ENCODE measurements at regions not wholly inside any gene's neighbourhood (a gene's known extent, or its start where the extent isn't known, plus 50 kb on each side); places are given as distances from the start of the nearest gene placed in this dataset.
"Not testable (repeated sequence)": the region's sequence is repeated elsewhere in the genome, so short reads cannot be mapped to it uniquely, and the experiment has no call there.

DNA sequence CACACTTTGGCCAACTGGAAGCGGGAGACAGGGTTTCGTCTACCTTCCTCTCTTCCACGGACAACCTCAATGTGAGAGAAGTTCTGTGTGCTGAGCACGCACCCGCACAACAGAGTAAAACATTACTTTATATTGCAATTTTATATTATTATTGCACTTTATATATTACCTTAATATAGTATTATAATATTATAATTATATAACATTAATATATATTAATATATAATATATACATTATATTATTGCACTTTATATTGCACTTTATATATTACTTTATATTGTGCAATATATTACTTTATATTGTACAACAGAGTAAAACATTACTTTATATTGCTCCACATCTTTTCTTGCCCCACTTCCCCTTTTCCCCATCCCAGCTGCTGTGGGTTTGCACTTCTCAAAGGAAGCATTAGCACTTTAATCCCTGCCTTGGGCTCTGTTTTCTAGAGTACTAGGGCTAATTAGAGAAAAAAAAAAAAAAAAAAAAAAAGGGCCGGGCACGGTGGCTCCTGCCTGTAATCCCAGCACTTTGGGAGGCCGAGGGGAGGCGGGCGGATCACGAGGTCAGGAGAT lies 76.4 kb upstream of the SLC4A7 start:
- in situ Hi-C loops (cut with HindIII; ENCODE audit: low sequenced_read_pairs), result no loop called here

DNA sequence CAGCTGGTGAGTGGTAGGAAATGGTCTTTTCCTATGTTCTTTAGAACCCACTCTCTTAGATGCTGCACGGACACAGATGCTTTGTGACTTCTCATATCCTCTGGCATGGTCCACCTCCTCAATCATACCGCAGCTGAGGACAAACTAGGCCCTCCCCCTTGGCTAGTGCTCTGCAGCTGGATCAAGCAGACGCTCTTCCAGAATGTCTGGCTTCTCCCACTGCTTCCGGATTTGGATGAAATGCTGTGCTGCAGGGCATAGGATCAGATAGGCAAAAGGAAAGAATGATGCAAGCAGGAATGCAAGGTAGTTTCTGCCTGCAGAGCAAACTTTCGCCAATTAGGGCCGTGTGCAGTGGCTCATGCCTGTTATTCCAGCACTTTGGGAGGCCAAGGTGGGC lies 75.7 kb upstream of the SLC4A7 start:
- in situ Hi-C loops (cut with HindIII; ENCODE audit: low sequenced_read_pairs), result loop anchor here (5.0 kb wide), 2 partner anchors 32 to 92 kb away; no protein-coding TSS in a partner anchor

DNA sequence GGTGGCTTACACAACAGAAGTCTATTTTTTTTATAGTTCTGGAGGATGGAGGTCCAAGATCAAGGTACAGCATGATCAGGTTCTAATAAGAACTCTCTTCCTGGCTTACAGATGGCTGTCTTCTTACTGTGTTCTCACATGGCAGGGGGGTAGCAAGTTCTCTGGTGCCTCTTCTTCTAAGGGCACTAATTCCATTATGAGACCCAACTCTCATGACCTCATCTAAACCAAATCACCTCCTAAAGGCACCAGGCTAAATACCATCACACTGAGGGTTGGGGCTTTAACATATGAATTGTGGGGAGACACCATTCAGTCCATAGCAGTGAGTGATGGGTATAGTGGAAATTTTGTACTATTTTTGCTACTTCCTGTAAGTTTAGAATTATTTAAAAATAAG lies 75.2 kb upstream of the SLC4A7 start:
- in situ Hi-C loops (cut with HindIII; ENCODE audit: low sequenced_read_pairs), result loop anchor here (5.0 kb wide), 2 partner anchors 33 to 93 kb away; no protein-coding TSS in a partner anchor

DNA sequence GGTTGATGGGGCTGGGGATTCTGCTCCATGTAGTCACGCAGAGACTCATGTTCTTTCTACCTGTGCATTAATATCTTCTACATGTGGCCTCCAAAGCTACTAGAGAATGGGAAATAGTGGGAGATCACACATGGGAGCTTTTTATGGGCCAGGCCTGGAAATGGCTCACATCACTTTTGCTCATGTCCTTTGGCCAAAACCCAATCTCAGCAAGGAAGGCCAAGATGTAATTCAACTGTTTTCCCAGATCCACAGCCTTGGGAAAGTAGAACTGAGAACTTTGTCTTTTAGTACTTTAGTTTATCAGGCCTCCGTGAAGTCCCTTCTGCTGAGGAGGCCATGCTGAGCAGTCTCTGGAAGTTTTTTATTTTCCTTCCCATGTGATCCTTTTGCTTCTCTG lies 73.2 kb upstream of the SLC4A7 start:
- in situ Hi-C loops (cut with HindIII; ENCODE audit: low sequenced_read_pairs), result loop anchor here (5.0 kb wide), 2 partner anchors 35 to 95 kb away; no protein-coding TSS in a partner anchor

DNA sequence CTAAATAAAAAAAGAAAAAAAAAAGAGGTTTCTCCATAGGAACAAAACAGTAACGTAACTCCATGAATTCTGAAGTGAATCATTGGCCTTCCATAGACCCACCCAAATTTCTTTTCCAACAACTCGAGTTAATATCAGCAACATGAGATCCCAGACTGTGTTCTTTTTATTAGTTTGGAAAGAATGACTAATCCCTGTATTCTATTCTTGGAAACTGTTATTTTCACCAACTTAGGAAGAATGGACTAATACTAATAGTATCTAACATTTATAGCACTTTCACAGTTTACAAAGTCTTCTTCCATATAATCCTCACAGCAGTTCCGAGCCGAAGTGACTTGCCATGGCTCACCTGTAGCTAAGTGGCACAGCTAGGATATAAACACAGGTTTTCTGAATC lies 72.7 kb upstream of the SLC4A7 start:
- in situ Hi-C loops (cut with HindIII; ENCODE audit: low sequenced_read_pairs), result loop anchor here (5.0 kb wide), 2 partner anchors 35 to 95 kb away; no protein-coding TSS in a partner anchor

DNA sequence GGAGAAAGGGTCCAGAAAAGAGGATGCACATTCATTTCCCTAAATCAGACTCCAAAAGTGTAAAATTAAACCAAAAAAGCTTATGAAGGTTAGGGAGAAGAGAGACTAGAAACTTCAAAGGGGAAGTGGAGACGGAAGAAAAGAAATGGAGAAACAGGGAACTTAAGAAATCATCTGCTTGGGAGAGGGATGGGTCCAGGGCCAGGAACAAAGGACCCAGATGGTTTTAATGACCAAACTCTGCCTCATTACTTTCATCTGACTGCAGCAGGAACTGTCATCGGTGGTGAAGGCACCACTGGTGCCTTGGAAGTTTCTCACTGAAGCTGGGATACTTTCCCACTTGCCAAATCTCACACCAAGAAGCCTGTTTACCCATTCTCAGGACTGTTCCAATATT lies 70.5 kb upstream of the SLC4A7 start:
- in situ Hi-C loops (cut with HindIII; ENCODE audit: low sequenced_read_pairs), result loop anchor here (5.0 kb wide), 2 partner anchors 38 to 98 kb away; no protein-coding TSS in a partner anchor

DNA sequence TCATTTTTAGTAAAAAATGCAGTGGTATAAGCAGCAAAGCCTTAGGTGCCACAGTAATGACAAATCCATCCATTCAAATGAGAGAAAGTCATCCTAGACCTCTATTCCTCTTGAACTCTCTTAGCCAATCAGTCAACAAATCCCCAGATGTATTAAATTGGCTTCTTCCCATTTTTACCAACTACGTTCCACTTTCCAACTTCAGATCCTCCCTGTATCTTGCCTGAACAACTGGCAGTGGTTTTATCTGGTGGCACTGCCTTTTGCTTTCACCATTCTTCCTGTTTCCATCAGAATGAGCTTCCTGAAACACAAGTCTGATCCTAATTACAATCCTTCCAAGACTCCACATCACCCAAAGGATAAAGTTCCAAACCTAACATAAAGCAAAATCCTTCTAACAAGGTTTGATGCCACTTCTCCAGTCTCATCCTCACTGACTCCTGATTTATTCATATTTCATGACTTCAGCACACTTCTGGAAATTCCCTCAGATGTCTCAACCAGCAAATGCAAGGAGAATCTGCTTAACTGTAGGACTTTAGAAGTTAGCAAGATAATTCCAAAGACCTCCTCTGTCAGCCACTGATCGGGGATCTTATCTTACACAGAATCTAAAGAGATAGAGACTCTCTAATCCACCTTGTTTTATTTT lies 69.8 kb upstream of the SLC4A7 start:
- in situ Hi-C loops (cut with HindIII; ENCODE audit: low sequenced_read_pairs), result no loop called here

DNA sequence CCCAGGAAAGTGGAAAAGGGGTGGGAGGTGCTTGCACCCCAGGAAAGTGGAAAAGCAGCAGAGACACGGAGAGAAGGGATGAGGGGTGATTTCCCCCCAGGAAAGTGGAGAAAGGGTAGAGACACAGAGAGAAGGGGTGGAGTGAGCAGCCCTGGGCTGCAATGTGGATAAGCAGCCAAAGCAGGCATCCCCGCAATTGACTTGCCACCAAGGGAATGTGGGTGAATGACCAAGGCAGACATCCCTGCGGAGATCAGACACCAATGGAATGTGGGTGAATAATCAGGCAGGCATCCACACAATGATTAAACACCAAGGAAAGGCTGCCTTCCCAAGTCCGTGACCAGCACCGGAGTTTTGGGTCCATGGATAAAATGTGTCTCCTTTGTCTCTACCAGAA lies 68.5 kb upstream of the SLC4A7 start:
- in situ Hi-C loops (cut with HindIII; ENCODE audit: low sequenced_read_pairs), result not testable (repeated sequence)

DNA sequence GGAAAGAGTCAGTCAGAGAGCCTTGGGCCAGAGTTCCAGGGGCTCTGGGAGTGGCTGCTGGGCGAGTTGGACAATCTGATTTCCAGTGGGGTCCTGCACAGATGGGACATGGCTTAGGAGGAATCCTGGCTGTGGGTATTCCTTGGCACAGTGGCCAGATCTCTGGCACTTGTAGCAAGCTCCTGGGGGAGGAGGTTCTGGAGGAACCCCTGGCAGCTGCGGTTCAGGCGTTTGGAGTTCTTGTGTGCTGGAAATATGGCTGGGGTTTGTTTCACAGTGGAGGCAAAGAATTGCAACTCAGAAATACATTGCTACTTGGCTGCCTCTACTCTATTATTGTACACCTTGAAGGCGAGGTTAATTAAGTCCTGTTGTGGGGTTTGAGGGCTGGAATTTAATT lies 67.2 kb upstream of the SLC4A7 start:
- in situ Hi-C loops (cut with HindIII; ENCODE audit: low sequenced_read_pairs), result not testable (repeated sequence)

DNA sequence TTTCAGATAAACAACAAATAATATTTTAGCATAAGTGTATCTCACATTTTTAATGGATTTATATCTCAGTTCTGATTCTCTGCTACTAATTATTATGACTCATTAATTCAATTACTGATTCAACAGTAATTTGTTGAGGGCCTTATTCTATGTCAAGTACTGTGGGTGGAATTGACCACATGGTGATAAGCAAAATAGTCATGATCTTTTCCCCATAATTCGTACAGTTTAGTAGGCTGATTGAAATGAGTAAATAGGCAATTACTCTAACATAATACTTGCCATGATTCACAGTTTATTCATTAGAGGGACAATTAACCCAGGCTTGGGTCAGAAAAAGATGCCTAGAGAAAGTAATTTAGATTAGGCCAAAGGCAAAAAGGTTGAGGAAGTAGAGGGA lies 60.9 kb upstream of the SLC4A7 start:
- in situ Hi-C loops (cut with HindIII; ENCODE audit: low sequenced_read_pairs), result loop anchor here (5.0 kb wide), 1 partner anchor 63 kb away; the partner anchor contains the start of gene SLC4A7

DNA sequence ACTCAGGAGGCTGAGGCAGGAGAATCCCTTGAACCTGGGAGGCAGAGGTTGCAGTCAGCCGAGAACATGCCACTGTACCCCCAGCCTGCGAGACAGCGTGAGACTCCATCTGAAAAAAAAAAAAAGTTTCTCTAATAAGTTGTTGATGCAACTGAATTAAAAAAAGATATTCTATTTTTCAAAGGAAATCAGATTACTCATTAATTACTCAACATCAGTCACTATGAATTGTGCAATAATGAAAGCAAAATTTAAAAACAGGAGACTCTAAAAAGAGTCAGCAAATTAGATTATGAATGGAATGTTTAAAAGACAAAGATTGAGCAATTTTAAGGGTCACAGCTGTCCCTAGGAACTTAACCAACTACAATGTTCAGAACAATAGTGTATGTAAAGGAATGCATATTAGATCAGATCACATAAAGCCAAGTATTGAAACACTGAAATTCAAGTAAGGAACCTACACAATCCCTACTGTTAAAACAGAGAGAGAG lies 60.2 kb upstream of the SLC4A7 start:
- in situ Hi-C loops (cut with HindIII; ENCODE audit: low sequenced_read_pairs), result no loop called here

DNA sequence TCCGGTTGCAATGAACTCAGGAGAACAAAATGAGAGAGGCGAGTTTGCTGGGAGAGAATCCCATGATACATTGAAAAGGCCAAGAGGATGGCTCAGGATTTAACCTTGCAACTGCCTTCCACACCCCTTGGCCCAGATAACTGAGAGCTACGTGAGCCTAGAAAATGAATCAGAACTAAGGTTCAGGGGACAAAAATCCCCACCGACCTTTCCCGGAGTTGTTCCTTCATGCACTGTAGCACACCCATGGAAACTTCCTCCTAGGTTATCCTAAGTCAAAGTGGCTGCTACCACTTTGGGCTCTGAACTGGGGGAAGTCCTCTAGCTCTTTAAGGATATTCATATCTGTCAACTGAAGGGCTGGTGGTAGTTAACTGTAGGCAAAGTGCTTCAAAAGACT lies 58.3 kb upstream of the SLC4A7 start:
- in situ Hi-C loops (cut with HindIII; ENCODE audit: low sequenced_read_pairs), result no loop called here

DNA sequence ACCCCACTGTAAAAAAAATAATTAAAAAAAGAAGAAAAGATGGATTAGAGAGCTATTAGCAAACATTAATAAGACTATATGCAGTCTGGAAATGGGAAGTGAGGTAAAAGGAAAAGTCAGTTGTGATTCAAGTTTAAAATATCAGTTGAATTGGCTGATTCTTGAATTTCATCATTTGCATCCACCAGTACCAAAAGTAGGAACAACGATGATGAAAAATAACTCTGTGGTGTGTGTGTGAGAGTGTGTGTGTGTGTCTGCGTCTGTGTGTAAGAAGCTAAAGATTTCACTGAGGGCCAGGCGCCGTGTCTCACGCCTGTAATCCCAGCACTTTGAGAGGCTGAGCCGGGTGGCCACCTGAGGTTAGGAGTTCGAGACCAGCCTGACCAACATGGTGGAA lies 56.0 kb upstream of the SLC4A7 start:
- in situ Hi-C loops (cut with HindIII; ENCODE audit: low sequenced_read_pairs), result no loop called here

DNA sequence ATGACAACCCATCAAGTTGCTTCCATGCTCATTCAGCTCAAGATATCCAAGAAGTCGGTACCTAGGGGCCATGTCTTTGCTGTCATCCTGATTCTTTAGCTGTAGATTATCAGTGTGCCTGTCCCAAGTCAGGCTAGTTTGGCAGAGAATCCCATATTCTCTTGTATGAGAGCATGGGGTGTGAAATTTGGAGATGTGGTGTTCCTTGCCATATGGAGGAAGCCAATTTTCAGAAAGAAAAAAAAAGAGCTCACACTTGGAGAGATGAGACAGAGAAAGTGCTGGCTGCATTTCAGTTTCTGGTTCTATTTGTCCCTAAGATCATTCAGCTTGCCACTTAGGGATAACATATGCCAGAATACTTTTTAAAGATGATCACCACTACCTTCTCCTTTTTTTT lies 52.3 kb upstream of the SLC4A7 start:
- in situ Hi-C loops (cut with HindIII; ENCODE audit: low sequenced_read_pairs), result loop anchor here (10.0 kb wide), 1 partner anchor 58 kb away; no protein-coding TSS in a partner anchor

DNA sequence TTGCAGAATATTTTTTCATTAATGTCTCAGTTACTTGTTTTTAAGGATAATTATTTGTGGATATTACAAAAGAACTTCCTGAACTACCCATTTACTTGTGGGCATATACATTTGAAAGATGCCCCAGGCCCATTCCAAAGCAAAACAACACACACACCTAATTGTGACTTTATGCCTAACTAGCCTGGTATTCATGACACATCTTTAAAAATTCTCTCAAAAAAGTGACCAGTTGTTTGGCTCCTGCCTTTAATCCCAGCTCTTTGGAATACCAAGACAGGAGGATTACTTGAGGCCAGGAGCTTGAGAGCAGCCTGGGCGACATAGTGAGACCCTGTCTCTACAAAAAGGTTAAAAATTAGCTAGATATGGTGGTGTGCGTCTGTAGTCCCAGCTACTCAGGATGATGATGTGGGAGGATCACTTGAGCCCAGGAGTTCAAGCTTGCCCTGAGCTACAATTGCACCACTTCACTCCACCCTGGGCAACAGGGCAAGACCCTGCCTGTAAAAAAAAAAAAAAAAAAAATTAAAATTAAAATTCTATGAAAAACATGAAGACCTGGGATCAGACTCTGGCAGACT lies 51.7 kb upstream of the SLC4A7 start:
- in situ Hi-C loops (cut with HindIII; ENCODE audit: low sequenced_read_pairs), result loop anchor here (10.0 kb wide), 1 partner anchor 59 kb away; no protein-coding TSS in a partner anchor

DNA sequence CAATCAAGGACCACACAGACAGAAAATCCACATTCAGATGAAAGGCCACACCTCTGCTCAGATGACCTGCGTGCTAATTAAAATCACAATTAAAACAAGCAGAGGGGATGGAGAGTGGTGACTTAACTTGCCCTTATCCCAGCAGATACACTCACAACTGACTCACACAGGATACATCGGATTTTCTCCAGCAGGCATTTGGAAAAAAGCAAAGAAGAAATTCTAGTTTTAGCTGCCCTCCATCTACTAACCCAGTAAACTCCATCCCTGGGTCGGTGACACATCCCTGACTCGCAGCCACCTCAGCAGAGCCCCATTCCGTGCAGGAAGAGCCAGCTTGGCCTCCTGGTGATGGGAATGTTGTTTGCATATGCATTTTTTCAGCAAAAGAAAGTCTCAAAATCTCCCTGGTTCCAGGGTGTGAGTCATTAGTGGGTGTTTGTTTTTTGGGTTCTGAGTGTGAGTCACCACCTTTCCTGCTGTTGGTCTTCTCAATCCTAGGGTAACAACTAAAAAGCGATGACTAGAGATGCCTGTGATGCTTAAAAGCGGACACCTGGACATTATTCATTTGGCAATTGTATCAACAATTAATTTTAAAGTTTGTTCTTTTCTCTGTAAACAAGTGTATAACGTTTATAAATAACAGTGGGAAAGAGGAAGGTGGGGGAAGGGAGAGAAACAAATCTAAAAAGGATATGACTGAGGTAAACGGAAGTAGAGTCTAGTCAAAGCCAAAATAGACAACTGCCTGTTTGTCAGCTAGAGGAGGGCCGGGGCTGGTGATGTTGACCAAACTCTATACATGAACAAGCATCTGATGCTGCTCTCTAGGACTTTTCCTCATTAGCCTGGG lies 49.8 kb upstream of the SLC4A7 start:
- in situ Hi-C loops (cut with HindIII; ENCODE audit: low sequenced_read_pairs), result loop anchor here (10.0 kb wide), 1 partner anchor 61 kb away; no protein-coding TSS in a partner anchor
